ENCODE measurements at regions not wholly inside any gene's neighbourhood (a gene's known extent, or its start where the extent isn't known, plus 50 kb on each side); places are given as distances from the start of the nearest gene placed in this dataset.

GRCh38 chr5:75935572-75935971 is 147.6 kb upstream of the SV2C start:
- TF ChIP-seq GATA3 (IDR thresholded peaks at IDR 0.05; ENCODE audit: low read depth, low read length) = no peak
- no peak for TF ChIP-seq GATA2 (IDR thresholded peaks at IDR 0.05; ENCODE audit: low read depth, low read length)
